Suppressor macrophage treated with lipopolysaccharide for 1 hour (primary cell): ENCODE measurements at regions not wholly inside any gene's neighbourhood (a gene's known extent, or its start where the extent isn't known, plus 50 kb on each side); places are given as distances from the start of the nearest gene placed in this dataset.
"Not testable (repeated sequence)": the region's sequence is repeated elsewhere in the genome, so short reads cannot be mapped to it uniquely, and the experiment has no call there.

Source experiments
- DNase-seq, 3 donors: peaks; one replicate each; pipeline ENCODE4 v3.0.0-alpha.2; 2020 to 2022

DNA sequence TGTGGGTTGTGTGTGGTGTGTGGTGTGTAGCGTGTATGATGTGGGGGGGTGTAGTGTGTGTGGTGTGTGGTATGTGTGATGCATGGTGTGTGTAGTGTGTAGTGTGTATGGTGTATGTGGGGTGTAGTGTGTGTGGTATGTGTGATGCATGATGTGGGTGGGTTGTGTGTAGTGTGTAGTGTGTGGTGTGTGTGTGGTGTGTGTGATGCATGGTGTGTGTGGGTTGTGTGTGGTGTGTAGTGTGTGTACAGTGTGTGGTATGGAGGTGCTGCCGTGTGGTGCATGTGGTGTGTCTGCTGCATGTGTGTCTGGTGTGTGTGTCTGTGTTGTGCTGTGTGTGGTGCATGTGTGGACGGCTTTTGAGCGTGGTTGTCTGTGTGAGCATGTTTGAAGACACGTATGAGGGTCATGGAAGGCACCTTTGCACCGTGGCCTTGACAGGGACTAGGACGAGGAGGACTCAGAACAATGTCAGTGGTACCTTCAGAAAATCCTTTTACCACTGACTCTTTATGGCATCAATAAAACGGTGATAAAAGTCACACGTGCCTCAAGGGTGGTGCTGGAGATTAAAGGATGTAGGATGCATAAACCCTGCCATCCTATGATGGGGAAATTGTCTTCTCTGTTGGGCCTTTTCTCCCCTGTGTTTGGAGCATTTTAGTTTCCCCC lies 328.7 kb upstream of the B3GAT1 start:
- DNase-seq: no peak

DNA sequence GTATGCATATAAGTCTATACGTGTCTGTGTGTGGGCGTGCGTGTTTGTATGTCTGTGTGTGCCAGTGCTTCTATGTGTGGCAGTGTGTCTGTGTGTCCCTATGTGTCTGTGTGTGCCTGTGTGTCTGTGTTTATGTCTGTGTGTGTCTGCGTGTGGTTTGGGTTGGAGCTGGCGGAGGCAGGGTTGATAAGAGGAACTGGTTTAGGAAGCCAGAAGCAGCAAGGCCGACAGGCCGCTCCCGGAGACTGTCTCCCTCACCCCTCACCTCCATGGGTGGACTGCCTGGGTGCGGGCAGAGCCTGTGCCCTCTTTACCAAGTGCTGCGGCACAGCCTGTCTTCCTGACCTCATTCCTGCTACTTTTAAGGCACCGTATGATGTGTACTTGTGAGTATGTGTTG lies 327.1 kb upstream of the B3GAT1 start:
- no peak for DNase-seq

DNA sequence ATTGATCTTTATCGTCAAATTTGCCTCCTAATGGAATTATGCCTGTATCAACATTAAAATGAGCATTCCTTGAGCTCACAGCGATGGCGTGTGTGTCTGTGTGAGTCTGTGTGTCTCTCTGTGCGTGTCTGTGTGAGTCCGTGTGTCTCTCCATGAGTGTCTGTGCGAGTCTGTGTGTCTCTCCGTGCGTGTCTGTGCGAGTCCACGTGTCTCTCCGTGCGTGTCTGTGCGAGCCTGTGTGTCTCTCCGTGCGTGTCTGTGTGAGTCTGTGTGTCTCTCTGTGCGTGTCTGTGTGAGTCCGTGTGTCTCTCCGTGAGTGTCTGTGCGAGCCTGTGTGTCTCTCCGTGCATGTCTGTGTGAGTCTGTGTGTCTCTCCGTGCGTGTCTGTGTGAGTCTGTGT lies 326.5 kb upstream of the B3GAT1 start:
- DNase-seq: no peak

DNA sequence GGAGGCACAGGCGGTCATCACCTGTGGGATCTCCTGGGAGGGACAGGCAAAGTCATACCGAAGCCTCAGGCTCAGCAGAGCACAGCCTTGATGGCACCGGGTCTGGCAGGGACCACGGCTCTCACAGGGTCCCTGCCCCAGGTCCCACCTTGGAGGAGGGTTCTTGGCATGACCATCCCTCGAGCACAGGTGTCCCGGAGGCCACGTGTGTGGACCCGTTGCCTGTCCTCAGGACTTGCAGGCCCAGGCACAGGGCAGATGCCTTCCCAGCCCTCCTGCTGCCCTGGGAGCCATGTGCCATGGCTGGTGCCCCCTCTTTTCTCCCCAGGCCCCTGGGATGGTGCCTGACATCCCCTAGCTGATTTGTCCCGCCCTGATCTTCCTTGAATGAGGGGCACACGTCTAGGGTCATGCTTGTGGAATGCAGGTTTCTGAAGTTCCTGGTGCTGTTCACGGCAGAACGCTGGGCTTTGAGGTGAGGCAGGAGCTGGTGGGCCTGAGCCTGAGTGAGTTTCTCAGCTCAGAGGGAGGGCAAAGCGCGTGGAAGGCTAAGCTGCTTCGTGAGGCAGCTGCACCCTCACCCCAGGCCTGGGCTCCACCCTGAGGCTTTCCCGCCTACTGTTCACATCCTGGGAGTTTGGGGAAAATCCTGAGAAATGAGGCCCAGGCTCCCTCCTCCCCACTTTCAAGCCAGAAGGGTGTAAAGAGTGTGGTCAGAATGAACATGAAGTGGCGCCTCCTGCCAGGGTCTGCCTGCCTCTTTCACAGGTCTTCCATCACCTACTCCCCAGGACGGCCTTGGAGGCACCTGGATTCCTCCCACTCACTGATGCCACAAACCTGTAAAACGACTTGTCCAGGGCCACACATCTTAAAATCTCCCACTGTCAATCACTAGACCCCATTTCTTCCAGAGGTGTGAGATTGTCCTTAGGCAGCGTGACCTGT lies 325.8 kb upstream of the B3GAT1 start:
- DNase-seq: no peak

DNA sequence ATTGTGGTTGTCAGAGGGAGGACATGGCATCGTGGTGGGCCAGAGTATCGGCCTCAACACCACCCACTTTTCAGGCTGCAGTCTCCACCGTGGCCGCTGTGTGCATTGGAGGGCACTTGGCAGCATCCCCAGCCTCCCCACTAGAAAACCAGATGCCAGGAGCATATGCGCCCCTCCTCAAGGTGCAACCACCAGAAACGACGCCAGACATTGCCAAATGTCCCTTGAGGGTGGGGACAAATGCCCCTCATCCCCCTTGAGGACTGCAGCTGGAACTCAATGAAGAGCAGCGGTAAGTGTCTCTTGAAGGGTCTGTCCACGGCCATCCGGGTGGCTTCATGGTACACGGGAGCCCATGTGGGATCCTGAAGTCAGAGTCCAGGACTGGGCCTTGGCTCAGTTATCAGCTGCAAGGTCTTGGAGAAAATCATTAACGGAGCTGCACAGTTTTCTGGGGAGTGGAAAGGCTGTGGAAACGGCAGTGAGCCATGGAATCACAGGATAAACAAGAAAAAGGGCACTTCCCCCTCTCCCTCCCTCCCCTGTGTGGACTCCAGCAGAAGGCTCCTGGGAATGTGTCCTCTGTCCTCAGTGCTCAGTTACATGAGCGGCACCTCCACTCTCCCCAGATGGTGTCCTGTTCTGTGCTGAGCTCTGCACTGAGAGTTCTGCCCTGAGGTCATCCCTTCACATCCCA lies 324.4 kb upstream of the B3GAT1 start:
- no peak for DNase-seq

DNA sequence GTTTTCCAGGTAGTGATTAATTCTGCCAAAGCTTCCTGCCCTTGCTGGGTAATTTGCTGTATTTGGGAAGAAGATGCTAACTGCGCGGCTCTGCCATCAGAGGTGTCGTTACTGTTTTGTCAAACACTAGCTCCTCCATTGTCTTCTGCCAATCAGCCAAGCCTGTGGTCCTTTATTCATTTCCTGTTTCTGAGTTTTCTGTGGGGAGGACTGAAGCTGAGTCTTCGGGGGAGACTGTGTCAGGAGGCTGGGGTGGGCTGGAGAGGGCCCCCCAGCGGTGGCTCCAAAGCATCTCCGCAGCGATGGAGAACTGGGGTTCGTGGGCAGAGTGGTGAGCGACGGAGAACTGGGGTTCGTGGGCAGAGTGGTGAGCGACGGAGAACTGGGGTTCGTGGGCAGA lies 322.9 kb upstream of the B3GAT1 start:
- no peak for DNase-seq

DNA sequence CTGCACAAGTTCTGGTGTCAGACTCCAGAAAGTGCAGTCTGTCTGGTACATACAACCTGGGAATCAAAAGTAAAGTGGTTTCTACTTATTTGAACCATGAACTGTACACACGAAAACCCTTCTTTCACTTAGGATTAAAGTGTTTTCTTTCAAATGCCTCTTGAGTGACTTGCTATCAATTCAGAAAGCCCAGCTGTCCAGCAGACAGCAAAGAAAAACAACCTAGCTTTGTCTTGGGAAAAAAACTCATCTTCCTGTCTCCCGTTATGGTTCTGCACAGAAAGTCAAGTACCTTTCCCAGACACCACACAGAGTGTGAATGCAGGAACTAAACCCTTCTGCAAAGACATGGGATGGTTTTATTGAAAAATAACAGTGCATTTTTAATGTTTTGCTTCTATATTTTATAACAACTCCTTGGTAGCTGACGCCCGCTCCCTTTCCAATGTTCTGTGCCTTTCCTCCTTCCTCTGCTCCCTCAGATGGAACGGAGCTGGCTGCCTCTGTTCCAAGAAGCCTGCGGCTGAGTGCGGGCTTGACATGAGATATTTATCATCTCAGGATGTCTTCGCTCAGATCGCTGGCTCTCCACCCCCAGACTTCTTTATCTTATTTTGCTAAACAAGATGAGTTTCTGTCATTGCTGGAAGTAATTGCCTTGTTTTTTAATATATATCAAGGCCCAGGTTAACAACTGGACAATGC lies 322.3 kb upstream of the B3GAT1 start:
- no peak for DNase-seq

DNA sequence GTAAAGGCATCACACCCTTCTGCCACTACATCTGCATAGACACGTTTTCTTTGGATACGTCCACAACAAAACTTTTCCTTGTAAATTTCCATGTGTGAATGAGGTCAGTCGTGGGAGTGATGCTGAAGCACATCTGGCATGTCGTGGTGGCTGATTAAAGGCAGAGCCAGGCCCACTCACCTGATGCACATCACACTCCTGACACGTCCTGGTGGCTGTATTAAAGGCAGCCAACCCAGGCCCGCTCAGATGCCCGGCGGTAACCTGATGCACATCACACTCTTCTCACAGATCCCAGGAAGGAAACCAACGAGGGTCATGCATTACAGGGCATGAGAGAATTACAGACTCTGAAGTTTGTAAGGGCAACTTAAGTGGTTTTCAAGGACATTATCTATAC lies 321.6 kb upstream of the B3GAT1 start:
- no peak for DNase-seq

DNA sequence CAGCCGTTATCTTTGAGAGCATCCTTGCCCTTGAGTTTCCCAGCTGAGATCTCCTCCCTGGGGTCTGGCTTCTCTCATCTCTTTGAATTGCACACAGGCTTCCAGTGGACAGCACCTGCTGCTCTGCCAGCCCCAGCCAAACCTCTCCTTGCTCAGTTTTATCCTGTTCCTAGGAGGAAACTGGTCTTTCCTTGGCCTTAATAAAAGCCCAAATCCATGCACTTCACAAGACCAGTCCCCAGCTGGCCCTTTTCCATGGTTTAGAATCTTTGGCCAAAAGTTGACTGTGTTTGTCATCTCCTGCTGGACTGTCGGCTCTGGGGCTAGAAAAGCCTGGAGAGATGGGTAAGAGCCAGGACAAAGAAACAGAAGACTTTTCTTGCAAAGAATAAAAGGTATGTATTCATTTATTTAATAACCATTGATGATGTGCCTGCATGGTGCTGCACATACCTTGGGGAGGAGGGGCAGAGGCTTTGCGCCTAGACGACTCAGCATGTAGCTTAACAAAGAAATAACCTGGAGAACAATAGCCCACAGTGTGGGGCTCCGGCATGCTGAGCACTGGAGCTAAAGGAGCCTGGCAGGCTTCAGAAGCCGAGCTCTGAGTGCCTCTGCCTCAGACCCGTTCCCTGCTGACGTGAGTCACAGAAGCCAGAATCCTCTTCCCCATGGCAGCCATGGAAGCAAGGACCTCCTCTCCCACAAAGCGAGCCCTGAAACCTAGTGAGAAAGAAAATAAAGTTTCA lies 319.3 kb upstream of the B3GAT1 start:
- no peak for DNase-seq

DNA sequence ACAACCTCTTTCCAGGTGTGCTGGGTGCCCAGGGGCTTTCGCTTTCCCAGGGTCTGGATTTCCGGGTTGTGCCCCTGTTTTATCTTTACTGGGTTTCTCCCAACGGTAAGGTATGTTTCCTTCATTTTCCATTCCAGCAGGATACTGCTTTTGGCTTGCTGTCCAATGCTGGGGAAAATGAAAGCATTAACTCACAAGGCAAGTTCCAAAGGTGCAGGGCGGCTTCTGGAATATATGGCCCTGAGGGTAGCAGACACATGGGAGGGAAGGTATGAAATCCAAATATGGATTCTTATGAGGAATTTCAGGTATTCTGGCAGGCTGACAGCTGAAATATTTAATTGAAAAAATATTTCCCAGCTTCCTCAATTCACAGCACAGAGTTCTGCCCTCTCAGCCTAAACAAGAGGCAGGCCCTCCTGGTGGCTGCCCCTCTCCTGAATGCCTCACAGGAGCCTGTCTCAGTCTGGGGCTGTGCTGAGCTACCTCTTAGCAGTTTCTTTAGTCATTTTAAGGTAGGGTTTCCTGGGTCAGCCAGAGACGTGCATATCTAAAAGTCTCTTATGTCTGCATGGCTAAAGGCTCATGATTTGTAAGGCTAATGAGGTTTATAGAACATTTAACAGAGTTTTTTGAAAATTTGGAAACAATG lies 318.6 kb upstream of the B3GAT1 start:
- DNase-seq: no peak

DNA sequence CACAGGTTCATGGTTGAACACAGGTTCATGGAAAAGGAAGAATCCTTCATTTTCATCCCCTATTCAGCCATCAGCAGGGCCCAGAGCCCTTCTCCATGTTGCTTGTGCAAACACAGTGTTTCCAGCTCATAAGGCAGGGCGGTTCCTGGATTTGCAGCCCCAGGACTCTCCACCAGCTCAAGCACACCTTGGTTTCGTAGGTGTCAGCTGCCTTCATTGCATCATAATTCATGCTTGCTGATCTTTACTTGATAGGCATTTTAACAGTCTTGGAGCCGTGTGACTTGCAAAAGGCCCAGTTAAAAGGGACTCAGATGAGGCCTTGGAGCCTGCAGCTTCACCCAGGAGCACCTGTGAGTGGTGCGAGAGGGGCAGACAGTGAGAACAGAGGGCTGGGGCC lies 318.1 kb upstream of the B3GAT1 start:
- no peak for DNase-seq

DNA sequence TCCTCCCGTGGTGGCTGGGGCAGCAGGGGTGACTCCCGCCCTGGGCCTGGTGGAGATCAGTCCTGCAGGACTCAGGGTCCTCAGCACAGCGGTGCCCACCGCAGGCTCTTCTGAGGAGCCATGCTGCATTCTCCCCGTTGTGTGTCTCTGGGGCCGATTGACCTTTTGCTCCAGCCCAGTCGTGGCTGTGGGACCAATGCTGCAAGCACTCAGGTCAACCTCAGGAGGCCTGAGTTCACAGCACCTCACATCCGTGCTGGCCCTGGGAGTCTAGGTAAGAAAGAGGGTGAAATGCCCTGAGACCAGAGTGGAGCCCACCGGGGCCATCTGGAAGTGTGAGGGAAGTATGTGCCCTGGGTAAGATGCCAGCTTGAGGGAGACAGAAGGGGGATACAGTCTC lies 316.1 kb upstream of the B3GAT1 start:
- DNase-seq: no peak

DNA sequence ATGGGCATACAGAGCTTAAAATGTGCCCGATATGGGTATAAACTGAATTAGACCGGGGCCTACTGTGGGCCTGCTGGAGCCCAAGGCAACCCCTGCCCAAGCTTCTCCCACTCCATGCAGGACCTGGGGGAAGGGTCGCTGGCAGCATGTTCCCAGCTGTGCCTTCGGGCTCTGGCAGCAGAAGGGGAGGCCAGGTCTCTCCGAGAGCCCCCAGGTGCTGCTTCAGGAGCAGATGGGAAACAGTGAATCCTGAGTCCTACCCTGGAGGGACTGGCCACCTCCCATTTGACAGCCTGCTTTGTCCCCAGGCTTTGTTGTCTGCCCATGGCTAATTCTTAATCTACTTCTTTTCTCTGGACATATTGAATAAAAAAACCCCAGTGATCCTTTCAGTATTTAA lies 315.6 kb upstream of the B3GAT1 start:
- DNase-seq: no peak

DNA sequence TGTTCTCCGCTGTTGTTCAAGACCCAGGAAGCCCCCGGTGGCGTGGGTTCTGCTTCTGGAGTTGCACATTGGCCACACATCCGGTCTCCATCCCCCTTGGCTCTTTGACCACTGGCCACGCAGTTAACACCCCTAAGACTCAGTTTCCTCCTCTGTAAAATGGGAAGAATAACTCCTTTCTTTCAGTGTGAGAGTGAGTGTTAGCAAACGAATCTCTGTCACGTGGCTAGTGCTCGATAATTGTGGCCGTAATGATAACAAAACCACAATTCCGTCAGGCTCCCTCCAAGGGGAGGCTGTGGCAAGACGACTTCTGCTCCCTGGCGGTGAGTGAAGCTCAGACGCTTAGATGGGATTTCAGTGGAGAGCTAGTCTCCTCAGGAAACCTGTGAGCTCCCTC lies 315.2 kb upstream of the B3GAT1 start:
- no peak for DNase-seq

DNA sequence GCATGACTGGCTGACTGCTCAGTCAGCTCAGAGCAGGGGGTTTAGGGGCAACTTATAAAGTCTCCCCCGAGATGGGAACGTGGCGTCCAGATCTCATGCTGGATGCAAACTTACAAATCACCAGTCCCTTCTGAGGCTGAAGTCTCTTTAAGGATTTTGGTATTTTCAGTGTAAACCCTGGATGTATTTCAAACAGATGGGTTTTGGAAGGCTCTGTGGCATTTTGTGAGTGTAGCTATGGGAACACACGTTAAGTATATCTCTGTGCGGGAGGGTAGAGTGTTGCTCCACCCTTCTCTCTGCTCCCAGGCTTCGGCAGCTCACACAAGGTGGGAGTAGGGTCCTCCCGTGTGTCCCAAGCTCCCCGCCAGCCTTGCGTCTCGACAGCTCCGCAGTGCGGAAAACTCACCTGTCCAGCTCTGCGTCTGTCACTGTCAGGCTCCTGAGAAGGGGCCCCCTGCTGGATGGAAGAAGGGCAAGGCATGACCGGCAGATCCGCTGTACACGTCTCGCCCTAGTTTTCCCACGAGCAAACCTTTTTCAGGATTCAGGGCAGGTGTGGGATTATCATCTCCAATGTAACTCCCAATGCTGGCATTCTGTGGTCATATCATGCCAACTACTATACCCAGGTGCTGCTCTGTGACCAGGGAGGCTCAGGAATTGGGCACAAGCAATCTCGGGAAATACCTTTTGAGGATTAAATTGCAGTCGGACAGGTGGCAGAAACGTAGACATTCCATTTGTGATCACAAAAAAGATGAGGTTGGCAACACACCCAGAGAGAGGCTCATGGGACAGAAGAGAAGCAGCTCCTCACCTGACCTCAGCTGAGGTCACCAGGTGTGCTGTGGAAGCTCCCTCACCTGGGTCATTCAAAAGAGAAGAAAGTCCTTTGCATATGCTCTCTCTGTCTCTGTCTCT lies 313.9 kb upstream of the B3GAT1 start:
- DNase-seq: no peak

DNA sequence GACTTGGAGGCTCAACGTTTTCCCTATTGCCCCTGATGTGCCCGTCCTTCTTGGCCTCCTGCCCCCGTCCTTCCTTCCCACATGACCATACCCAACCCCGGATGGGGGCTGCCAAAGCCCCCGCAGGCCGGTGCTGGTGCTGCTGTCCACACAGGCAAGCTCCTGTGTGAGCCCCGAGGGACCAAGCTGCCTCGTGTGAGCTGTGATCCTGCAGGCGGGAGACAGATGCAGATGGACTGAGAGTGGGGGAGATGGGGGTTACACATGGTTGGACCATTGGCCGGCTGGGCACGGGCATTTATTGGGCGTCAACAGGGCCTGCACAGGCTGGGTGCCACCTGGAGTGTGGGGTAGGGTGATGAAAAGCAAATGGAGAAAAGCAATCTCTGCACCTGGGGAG lies 313.2 kb upstream of the B3GAT1 start:
- DNase-seq: no peak

DNA sequence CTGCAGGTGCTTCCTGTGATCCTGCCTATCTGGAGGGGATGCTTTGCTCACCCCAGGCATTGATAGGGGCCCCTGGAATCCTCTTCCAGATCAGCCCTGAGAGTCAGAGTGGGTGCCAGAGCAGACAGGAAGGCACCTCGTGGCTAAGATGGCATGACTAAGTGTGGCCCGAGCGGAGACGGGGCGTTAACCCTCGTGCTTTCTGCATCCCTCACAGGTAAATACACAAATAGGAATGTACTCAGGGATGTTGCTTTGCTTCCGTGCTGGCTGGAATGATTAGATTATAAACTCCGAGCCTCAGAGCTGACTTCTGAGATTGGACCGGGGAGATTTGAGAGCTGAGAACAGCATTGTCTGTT lies 312.7 kb upstream of the B3GAT1 start:
- no peak for DNase-seq

DNA sequence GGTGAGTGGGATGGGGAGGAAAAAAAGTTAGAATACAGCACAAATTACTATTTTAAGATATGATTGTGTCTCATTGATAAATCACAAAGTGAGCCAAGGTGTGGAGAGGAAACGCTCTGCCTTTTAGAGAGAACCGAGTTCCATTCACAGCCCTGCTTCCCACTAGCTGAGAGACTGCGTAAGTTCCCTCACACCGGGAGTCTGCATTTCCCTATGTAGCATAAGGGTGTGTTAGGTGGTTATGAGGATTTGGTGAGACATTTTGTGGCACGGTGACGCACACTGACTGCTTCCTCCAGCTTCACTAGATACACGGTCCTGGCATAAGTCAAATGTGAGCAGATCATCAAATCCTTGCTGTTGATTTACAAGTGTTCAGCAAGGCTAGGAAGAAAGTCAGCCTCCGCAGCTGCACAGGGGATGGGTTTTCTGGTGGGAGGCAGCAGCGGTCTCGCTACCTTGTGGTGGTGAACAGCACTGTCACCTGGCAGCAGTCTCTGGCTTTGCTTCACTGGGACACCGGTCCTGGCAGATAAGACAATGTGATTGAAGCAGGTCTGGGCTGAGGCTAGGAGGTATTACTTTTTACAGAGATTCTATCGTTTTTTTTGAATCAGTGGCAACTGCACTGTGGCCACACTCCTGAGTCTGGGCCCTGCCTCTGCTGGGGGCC lies 312.2 kb upstream of the B3GAT1 start:
- no peak for DNase-seq

DNA sequence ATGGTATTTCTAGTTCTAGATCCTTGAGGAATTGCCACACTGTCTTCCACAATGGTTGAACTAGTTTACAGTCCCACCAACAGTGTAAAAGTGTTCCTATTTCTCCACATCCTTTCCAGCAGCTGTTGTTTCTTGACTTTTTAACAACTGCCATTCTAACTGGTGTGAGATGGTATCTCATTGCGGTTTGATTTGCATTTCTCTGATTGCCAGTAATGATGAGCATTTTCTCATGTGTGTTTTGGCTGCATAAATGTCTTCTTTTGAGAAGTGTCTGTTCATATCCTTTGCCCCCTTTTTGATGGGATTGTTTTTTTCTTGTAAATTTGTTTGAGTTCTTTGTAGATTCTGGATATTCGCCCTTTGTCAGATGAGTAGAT lies 308.6 kb upstream of the B3GAT1 start:
- not testable (repeated sequence) for DNase-seq
